Heart left ventricle (tissue), 16 donors: ENCODE measurements at regions not wholly inside any gene's neighbourhood (a gene's known extent, or its start where the extent isn't known, plus 50 kb on each side); places are given as distances from the start of the nearest gene placed in this dataset.

Experiments used
- ATAC-seq, 4 donors: fragments of 200-7000 bp; cut with Tn5 transposase; one replicate each; pipeline ENCODE4 v1.9.1; 2020 to 2022; ENCODE audit warnings: moderate library complexity in 4 of 4, mild to moderate bottlenecking in 3 of 4, moderate number of reproducible peaks in 1 of 4
- DNase-seq, 5 donors: peaks; one replicate each; pipeline ENCODE4 v3.0.0-alpha.2; 2020
- H3K27ac ChIP-seq, 12 donors: fragments of 200-600 bp; sonication (generic) in 4 of 12; one replicate each; pipeline versions ENCODE4 v1.5.0 to v1.8.0; 2016 to 2022; ENCODE audit warnings: mild to moderate bottlenecking in 2 of 12
- H3K27me3 ChIP-seq, 9 donors: fragments of 200-600 bp; sonication (generic) in 2 of 9; one replicate each; pipeline versions ENCODE4 v1.5.1 to v1.8.0; 2016 to 2022; ENCODE audit warnings: mild to moderate bottlenecking in 3 of 9
- H3K36me3 ChIP-seq, 9 donors: fragments of 200-600 bp; sonication (generic) in 2 of 9; one replicate each; pipeline versions ENCODE4 v1.5.0 to v1.8.0; 2018 to 2022; ENCODE audit warnings: mild to moderate bottlenecking in 2 of 9
- H3K4me1 ChIP-seq, 12 donors: fragments of 200-600 bp; sonication (generic) in 4 of 12; one replicate each; pipeline versions ENCODE4 v1.5.0 to v1.8.0; 2016 to 2022; ENCODE audit warnings: mild to moderate bottlenecking in 3 of 12
- H3K4me3 ChIP-seq, 12 donors: fragments of 200-600 bp; sonication (generic) in 4 of 12; one replicate each; pipeline versions ENCODE4 v1.5.0 to v1.8.0; 2017 to 2022; ENCODE audit warnings: mild to moderate bottlenecking in 9 of 12, moderate library complexity in 4 of 12
- H3K9me3 ChIP-seq, 12 donors: fragments of 200-600 bp; sonication (generic) in 4 of 12; one replicate each; pipeline versions ENCODE4 v1.5.0 to v1.8.0; 2016 to 2022; ENCODE audit warnings: mild to moderate bottlenecking in 1 of 12
- POLR2A ChIP-seq, 2 donors: fragments of 450-650 bp; IDR thresholded peaks; one replicate each; pipeline ENCODE4 v1.6.1; 2017; ENCODE audit warnings: antibody characterized with exemption in 2 of 2, mild to moderate bottlenecking in 2 of 2, moderate library complexity in 2 of 2
- WGBS, 4 donors: extraction: QIAGEN DNeasy Blood & Tissue Kit in 2 of 4; methylation state at CpG; one replicate each; pipeline versions ENCODE4 v1.1.5 to v1.1.7; 2013 to 2018; 5-methylcytosine and 5-hydroxymethylcytosine counted together
- intact Hi-C, 10 donors: fragments of 100-400 bp; cut with DNase I; formaldehyde crosslinking; loops; one replicate each; pipeline versions ENCODE4 v1.11.1 to v1.14.2; 2022
- TF ChIP-seq, protein P1 (sequence below), 12 donors: fragments of 200-600 bp; sonication (generic) in 4 of 12; IDR thresholded peaks; one replicate each; pipeline versions ENCODE4 v1.5.0 to v1.8.0; 2018 to 2022; ENCODE audit warnings: antibody characterized with exemption in 12 of 12, mild to moderate bottlenecking in 5 of 12
- donor health status: ischemic (EF 13 %, LVEDD 7.1; RV severe dilation, severe dysfunction).
- donor health status: healthy with polysubstance abuse.
- donor health status: DM: no; HTN: yes; CAD: no.
- donor health status: DM: no; HTN: no; CAD: no.
- donor health status: ischemic (EF 25% LVEDD 6.9; RV normal size, moderate dysfunction).
- donor health status: ischemic (EF 25% LVEDD 5.7; RV mildly dilated, moderate dysfunction).
- donor health status: healthy.
- donor health status: DM: yes; HTN: yes; CAD: no.
- donor health status: ischemic (EF 35%, LVEDD 5.7; RV mildly dilated, moderate dysfunction).
- donor health status: nonischemic (EF 11% LVEDD 7.7; RV severe dilation, severe dysfunction).
- donor health status: DM: yes; HTN: yes; CAD: no.
- donor health status: PGD.
- donor health status: ischemic (EF 29% LVEDD 5.4; RV normal size, mild dysfunction).
- donor health status: nonischemic (EF 23%, LVEDD 6.1; RV moderate dilation, normal function).

DNA sequence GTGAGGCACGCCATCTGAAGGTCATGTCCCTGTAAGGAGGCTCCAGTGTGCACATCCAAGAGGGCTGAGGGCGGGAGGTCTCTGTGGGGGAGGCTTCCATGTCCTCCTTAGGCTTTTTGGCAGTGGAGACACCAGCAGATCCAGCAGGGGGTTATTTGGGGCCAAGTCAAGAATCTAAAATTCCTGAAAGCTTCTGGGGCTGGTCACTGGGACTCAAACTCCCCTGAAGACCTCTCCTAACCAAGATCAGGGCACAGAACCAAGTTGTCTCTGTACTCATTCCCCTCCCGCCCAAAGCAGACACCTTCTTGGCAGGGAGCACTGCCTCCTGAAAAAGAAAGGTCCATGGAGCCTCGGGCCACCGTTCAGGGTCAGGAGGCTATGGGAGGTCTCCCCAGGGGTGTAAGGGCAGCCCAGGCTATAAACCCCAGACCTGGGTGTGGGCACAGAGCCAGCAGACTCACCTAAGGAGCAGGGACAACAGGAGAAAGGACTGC, 127.4 kb upstream of the ADRA1B start:
- WGBS, 4 donors = 63 to 75% (median 68%) methylated on average over 5 of the region's 5 CpGs
- Histone ChIP-seq H3K4me3 (no peak overlapping the region), H3K36me3 (no peaks in the 10 kb centered on the region), H3K4me1 (peaks cover 0 to 30% (median 0%) of the 10 kb centered on the region in 12 donors), H3K27me3 (no peaks in the 10 kb centered on the region), H3K9me3 (no peaks in the 10 kb centered on the region), H3K27ac (no peak overlapping the region)
- ATAC-seq = peak in 1 of 4 donors; percentile 37
- TF ChIP-seq, protein P1, sequence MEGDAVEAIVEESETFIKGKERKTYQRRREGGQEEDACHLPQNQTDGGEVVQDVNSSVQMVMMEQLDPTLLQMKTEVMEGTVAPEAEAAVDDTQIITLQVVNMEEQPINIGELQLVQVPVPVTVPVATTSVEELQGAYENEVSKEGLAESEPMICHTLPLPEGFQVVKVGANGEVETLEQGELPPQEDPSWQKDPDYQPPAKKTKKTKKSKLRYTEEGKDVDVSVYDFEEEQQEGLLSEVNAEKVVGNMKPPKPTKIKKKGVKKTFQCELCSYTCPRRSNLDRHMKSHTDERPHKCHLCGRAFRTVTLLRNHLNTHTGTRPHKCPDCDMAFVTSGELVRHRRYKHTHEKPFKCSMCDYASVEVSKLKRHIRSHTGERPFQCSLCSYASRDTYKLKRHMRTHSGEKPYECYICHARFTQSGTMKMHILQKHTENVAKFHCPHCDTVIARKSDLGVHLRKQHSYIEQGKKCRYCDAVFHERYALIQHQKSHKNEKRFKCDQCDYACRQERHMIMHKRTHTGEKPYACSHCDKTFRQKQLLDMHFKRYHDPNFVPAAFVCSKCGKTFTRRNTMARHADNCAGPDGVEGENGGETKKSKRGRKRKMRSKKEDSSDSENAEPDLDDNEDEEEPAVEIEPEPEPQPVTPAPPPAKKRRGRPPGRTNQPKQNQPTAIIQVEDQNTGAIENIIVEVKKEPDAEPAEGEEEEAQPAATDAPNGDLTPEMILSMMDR (IDR thresholded peaks at IDR 0.05) = no peak
- no peak for TF ChIP-seq POLR2A (IDR thresholded peaks at IDR 0.05)
- intact Hi-C loops = loop anchor here in 2 of 10 donors (10.0 kb wide), 2 partner anchors 116 to 344 kb away; no protein-coding TSS in a partner anchor
- DNase-seq = peak in 1 of 5 donors; percentile 58

DNA sequence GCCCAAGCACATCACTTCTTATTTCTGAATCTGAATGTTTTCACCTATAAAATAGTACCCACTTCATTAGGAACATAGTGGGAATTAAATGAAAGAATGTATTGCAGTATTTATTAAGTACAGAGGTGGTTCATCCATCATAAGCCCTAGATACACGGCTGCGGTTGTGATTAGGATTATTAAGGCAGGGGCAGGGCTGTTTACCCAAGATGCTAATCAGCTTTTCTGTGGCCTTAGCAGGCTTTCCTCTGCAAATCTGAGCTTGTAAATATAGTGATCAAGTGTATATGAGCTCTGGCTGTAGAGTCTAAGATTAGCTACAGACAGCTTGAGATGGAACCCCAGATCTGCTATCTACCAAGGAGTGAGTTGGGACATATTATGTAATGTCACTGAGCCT, 124.1 kb upstream of the ADRA1B start:
- 65 to 75% (median 68%) methylated on average over 2 of the region's 2 CpGs for WGBS, 4 donors

DNA sequence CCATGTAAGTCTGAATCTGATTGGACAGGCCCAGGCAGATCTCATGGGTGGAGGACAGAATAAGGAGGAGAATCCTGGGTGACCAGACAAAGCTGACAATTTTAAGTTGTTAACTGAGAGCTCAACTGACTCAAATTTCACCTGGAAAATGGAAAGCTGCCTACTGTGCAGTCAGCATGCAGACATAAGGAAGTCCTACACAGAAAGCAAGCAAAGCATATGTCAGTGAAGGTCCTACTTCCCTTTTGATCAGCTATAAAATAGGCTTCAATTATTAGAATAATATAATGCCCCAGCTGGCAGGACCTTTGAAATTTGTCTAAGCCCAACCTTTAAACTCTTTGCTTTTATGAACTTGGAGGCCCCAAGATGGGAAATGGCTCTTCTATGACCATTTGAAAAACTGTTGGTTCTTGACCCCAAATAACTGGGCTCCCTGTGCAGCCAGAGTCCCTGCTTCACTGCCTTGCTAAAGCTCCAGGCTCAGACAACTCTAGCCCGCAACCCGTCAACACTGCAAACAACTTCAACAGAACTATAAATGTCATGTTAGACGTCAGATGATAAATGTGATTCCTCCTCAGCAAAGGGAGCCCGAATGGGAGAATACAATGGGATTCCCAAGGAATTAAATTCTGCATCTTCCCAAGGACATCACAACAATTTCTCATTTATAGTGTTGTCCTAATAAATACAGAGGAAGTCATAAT, 118.9 kb upstream of the ADRA1B start:
- no peaks in the 10 kb centered on the region for H3K36me3 ChIP-seq
- H3K9me3 ChIP-seq = no peaks in the 10 kb centered on the region
- H3K27me3 ChIP-seq = no peaks in the 10 kb centered on the region
- DNase-seq (no peak), ATAC-seq (no peak)
- no peak overlapping the region for H3K27ac ChIP-seq
- intact Hi-C loops = no loop called here
- H3K4me3 ChIP-seq = no peak overlapping the region
- TF ChIP-seq, protein P1 (IDR thresholded peaks at IDR 0.05) = no peak
- TF ChIP-seq POLR2A (IDR thresholded peaks at IDR 0.05) = no peak
- no peaks in the 10 kb centered on the region for H3K4me1 ChIP-seq
- WGBS, 4 donors = 85 to 91% (median 88%) methylated on average over 4 of the region's 4 CpGs

More for the DNA sequence above, 124.1 kb upstream of the ADRA1B start:
- no peaks in the 10 kb centered on the region for H3K27me3 ChIP-seq
- no peaks in the 10 kb centered on the region for H3K36me3 ChIP-seq
- no peak for DNase-seq
- peaks cover 0 to 24% (median 0%) of the 10 kb centered on the region in 12 donors for H3K4me1 ChIP-seq
- no peak overlapping the region for H3K27ac ChIP-seq
- H3K4me3 ChIP-seq = no peak overlapping the region
- intact Hi-C loops = no loop called here
- no peaks in the 10 kb centered on the region for H3K9me3 ChIP-seq
- ATAC-seq = no peak
- TF ChIP-seq POLR2A (IDR thresholded peaks at IDR 0.05) = no peak
- TF ChIP-seq, protein P1 (IDR thresholded peaks at IDR 0.05) = no peak

DNA sequence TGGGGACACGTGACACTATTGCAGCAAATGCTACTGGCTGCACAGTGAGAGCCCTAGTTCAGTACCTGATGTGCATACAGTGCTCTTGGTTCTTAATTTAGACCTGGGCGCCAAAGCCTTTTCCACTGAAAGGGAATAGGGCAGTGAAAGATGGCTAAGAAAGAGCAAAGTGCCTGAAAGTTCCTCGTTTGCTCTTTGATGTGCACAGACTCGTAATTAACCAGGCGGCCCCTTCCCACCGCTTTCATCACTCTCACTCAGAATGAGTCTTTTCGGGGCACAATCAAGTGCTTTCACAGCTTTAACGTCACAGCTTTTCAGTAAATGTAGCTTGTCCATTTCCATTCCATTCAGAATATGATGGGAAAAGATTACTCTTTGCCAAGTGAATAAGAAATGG, 116.6 kb upstream of the ADRA1B start:
- H3K27ac ChIP-seq = no peak overlapping the region
- intact Hi-C loops = no loop called here
- WGBS, 4 donors = 78 to 82% (median 80%) methylated on average over 8 of the region's 8 CpGs
- H3K36me3 ChIP-seq = no peaks in the 10 kb centered on the region
- H3K9me3 ChIP-seq = no peaks in the 10 kb centered on the region
- H3K4me1 ChIP-seq = peaks cover 0 to 17% (median 0%) of the 10 kb centered on the region in 12 donors
- DNase-seq (no peak), ATAC-seq (no peak)
- H3K27me3 ChIP-seq = no peaks in the 10 kb centered on the region
- TF ChIP-seq, protein P1 (IDR thresholded peaks at IDR 0.05) = no peak
- no peak for TF ChIP-seq POLR2A (IDR thresholded peaks at IDR 0.05)
- H3K4me3 ChIP-seq = no peak overlapping the region
